ENCODE measurements at regions not wholly inside any gene's neighbourhood (a gene's known extent, or its start where the extent isn't known, plus 50 kb on each side); places are given as distances from the start of the nearest gene placed in this dataset.

DNA sequence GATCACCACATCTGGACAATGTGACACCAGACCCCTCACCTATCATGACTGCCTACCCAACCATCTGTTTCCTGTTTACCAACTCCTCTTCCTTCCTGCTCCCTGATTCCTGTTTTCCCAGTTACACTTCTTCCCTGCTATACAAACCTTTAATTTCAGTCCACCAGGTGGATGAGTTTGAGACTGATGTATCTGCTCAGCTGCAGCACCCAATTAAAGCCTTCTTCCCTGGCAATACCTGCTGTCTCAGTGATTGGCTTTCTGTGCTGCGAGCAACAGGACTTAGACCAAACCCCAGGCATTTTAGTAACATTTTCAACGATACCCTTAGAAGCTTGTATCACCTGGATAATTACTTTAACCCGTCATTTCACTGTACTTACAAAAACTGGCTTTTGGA is 968.2 kb upstream of the NR2F2 start:
- TF ChIP-seq POLR2A (IDR thresholded peaks at IDR 0.05) (no peak), POLR2AphosphoS5 (IDR thresholded peaks at IDR 0.05) (no peak)
- TF ChIP-seq, protein P1, sequence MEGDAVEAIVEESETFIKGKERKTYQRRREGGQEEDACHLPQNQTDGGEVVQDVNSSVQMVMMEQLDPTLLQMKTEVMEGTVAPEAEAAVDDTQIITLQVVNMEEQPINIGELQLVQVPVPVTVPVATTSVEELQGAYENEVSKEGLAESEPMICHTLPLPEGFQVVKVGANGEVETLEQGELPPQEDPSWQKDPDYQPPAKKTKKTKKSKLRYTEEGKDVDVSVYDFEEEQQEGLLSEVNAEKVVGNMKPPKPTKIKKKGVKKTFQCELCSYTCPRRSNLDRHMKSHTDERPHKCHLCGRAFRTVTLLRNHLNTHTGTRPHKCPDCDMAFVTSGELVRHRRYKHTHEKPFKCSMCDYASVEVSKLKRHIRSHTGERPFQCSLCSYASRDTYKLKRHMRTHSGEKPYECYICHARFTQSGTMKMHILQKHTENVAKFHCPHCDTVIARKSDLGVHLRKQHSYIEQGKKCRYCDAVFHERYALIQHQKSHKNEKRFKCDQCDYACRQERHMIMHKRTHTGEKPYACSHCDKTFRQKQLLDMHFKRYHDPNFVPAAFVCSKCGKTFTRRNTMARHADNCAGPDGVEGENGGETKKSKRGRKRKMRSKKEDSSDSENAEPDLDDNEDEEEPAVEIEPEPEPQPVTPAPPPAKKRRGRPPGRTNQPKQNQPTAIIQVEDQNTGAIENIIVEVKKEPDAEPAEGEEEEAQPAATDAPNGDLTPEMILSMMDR (IDR thresholded peaks at IDR 0.05), result no peak
- no peaks in the 10 kb centered on the region for H3K9me3 ChIP-seq
- no peaks in the 10 kb centered on the region for H3K27me3 ChIP-seq (replicated peaks; ENCODE audit: insufficient read depth)
- H3K27ac ChIP-seq, result no peak overlapping the region
- 77% methylated on average over 3 of the region's 3 CpGs for WGBS
- no peaks in the 10 kb centered on the region for H3K36me3 ChIP-seq
- DNase-seq (ENCODE audit: low spot score), result no peak
- intact Hi-C loops (cut with DNase I), result loop anchor here (10.0 kb wide), 1 partner anchor 58 kb away; no protein-coding TSS in a partner anchor
- no peaks in the 10 kb centered on the region for H3K4me1 ChIP-seq (replicated peaks)
- H3K4me3 ChIP-seq, result no peak overlapping the region

DNA sequence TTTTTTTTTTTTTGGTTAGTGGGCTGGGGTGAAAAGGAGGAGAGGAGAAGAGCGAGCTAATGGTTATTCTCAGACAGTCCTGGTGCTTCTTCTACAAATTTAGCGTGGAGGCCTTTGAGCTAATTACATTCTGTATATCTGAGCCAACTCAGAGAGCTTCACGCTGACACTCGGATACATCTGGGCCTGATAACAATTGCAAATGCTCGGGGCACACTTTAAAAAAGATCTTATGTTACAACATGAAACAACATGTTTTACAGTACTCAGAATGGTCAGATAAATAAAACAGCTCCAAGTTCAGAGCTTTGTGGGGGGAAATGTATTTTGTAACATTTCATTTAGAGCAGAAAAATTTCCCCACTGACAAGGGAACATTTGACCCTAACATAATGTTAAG is 966.9 kb upstream of the NR2F2 start:
- no peak overlapping the region for H3K4me3 ChIP-seq
- no peaks in the 10 kb centered on the region for H3K4me1 ChIP-seq (replicated peaks)
- DNase-seq (ENCODE audit: low spot score), result no peak
- H3K27me3 ChIP-seq (replicated peaks; ENCODE audit: insufficient read depth), result no peaks in the 10 kb centered on the region
- no peaks in the 10 kb centered on the region for H3K36me3 ChIP-seq
- H3K9me3 ChIP-seq, result no peaks in the 10 kb centered on the region
- 22% methylated on average over 5 of the region's 5 CpGs for WGBS
- no peak overlapping the region for H3K27ac ChIP-seq
- intact Hi-C loops (cut with DNase I), result loop anchor here (10.0 kb wide), 1 partner anchor 59 kb away; no protein-coding TSS in a partner anchor
- TF ChIP-seq POLR2A (IDR thresholded peaks at IDR 0.05) (no peak), POLR2AphosphoS5 (IDR thresholded peaks at IDR 0.05) (no peak)
- TF ChIP-seq, protein P1 (IDR thresholded peaks at IDR 0.05), result no peak

DNA sequence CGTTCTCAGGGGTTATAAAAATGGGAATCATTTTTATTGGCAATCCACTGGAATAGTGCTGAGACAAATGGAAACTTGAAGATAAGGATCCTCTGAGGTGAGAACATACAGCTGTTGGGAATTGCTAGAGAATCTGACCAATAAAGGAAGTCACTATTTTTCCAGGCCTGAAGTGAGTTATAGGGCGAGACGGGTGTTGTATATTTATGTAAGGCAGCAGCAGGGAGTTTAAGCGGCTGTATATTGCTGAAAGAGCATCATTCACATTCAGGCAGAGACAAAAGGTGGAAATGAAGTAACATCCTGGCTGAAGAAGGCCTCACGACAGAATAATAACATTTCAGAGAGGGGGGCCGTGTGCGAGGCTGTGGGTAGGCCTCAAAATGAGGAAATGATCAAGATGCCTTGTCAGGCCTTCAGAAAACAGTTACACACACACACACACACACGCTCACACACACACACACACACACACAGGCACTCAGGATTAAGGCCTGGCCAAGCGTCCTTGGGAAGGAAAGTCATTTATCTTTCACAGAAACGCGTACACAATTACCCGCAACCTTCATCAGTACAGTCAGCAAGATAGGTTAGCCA is 964.9 kb upstream of the NR2F2 start:
- DNase-seq (ENCODE audit: low spot score), result no peak
- Histone ChIP-seq H3K4me1 (replicated peaks) (no peaks in the 10 kb centered on the region), H3K27me3 (replicated peaks; ENCODE audit: insufficient read depth) (no peaks in the 10 kb centered on the region), H3K9me3 (no peaks in the 10 kb centered on the region), H3K27ac (peak overlapping the region; percentile 4 to 33), H3K36me3 (no peaks in the 10 kb centered on the region), H3K4me3 (no peak overlapping the region)
- intact Hi-C loops (cut with DNase I), result loop anchor here (10.0 kb wide), 1 partner anchor 61 kb away; no protein-coding TSS in a partner anchor
- TF ChIP-seq POLR2AphosphoS5 (IDR thresholded peaks at IDR 0.05), result no peak
- TF ChIP-seq POLR2A (IDR thresholded peaks at IDR 0.05), result no peak
- TF ChIP-seq, protein P1 (IDR thresholded peaks at IDR 0.05), result no peak
- 66% methylated on average over 12 of the region's 12 CpGs for WGBS

DNA sequence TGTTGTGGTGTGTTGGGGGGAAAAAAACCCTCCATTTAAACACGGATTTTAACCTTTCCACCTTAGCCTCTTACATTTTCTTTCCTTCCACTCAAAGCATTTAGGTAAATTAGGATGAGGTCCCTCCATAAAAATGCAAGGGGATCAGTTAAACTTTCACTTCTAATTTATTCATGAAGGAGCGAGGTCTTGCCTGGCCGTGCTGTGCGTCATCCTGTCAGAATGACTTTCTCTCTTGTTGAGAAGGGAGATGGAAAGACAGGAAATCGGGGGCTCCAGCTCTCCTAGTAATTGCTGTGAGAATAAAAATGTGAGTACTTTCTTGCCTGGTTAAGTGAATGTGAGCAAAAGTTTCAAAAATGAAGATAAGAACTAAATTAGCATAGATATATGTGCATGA is 962.3 kb upstream of the NR2F2 start:
- H3K9me3 ChIP-seq, result no peaks in the 10 kb centered on the region
- no peaks in the 10 kb centered on the region for H3K27me3 ChIP-seq (replicated peaks; ENCODE audit: insufficient read depth)
- no peaks in the 10 kb centered on the region for H3K36me3 ChIP-seq
- H3K27ac ChIP-seq, result no peak overlapping the region
- TF ChIP-seq, protein P1 (IDR thresholded peaks at IDR 0.05), result no peak
- TF ChIP-seq POLR2A (IDR thresholded peaks at IDR 0.05) (no peak), POLR2AphosphoS5 (IDR thresholded peaks at IDR 0.05) (no peak)
- 80% methylated on average over 5 of the region's 5 CpGs for WGBS
- DNase-seq (ENCODE audit: low spot score), result no peak
- intact Hi-C loops (cut with DNase I), result loop anchor here (10.0 kb wide), 1 partner anchor 63 kb away; no protein-coding TSS in a partner anchor
- H3K4me1 ChIP-seq (replicated peaks), result no peaks in the 10 kb centered on the region
- H3K4me3 ChIP-seq, result no peak overlapping the region
